Osteoblast (primary cell): ENCODE measurements at regions not wholly inside any gene's neighbourhood (a gene's known extent, or its start where the extent isn't known, plus 50 kb on each side); places are given as distances from the start of the nearest gene placed in this dataset.

Experiments used
- DNase-seq: peaks from one replicate; pipeline ENCODE4 v3.0.0; 2011; ENCODE audit warnings: low spot score, mixed read lengths; ENCODE audit not compliant: insufficient read length; ENCODE audit errors: missing footprints
- H2AFZ ChIP-seq: 2 replicates; pipeline ENCODE4 v1.6.0; 2011; ENCODE audit warnings: mild to moderate bottlenecking, low read length
- H3K27ac ChIP-seq: 2 replicates; pipeline ENCODE4 v1.5.1; 2011; ENCODE audit warnings: mild to moderate bottlenecking, low read depth, low read length, moderate library complexity
- H3K27me3 ChIP-seq: 2 replicates; pipeline ENCODE4 v1.6.0; 2012; ENCODE audit warnings: mild to moderate bottlenecking, control low read depth, inconsistent platforms, low read length, moderate library complexity; ENCODE audit not compliant: insufficient read depth
- H3K36me3 ChIP-seq: 2 replicates; pipeline ENCODE4 v1.5.1; 2011; ENCODE audit warnings: mild to moderate bottlenecking, low read length, control low read depth, moderate library complexity; ENCODE audit not compliant: insufficient read depth
- H3K4me1 ChIP-seq: 2 replicates; pipeline ENCODE4 v1.5.1; 2011; ENCODE audit warnings: mild to moderate bottlenecking, low read length, control low read depth, moderate library complexity; ENCODE audit not compliant: insufficient read depth
- H3K4me2 ChIP-seq: 2 replicates; pipeline ENCODE4 v1.6.0; 2011; ENCODE audit warnings: mild to moderate bottlenecking, low read length; ENCODE audit not compliant: insufficient read depth
- H3K4me3 ChIP-seq: fragments of 200-600 bp; sonication (generic); 3 replicates; pipeline ENCODE4 v1.5.1; 2012; ENCODE audit warnings: mild to moderate bottlenecking, low read length, inconsistent platforms; ENCODE audit not compliant: insufficient read depth
- H3K79me2 ChIP-seq: 2 replicates; pipeline ENCODE4 v1.6.0; 2012; ENCODE audit warnings: mild to moderate bottlenecking, low read length, control low read depth, inconsistent platforms; ENCODE audit not compliant: insufficient read depth
- H3K9me3 ChIP-seq: 2 replicates; pipeline ENCODE4 v1.5.1; 2011; ENCODE audit warnings: low read depth, low read length, control low read depth
- H4K20me1 ChIP-seq: 2 replicates; pipeline ENCODE4 v1.6.0; 2012; ENCODE audit warnings: mild to moderate bottlenecking, low read length, control low read depth; ENCODE audit not compliant: insufficient read depth
- CTCF ChIP-seq: IDR thresholded peaks from 2 replicates; pipeline ENCODE4 v1.5.1; 2011; ENCODE audit warnings: mild to moderate bottlenecking, low read depth, low read length, moderate library complexity; ENCODE audit errors: extremely low read depth

DNA sequence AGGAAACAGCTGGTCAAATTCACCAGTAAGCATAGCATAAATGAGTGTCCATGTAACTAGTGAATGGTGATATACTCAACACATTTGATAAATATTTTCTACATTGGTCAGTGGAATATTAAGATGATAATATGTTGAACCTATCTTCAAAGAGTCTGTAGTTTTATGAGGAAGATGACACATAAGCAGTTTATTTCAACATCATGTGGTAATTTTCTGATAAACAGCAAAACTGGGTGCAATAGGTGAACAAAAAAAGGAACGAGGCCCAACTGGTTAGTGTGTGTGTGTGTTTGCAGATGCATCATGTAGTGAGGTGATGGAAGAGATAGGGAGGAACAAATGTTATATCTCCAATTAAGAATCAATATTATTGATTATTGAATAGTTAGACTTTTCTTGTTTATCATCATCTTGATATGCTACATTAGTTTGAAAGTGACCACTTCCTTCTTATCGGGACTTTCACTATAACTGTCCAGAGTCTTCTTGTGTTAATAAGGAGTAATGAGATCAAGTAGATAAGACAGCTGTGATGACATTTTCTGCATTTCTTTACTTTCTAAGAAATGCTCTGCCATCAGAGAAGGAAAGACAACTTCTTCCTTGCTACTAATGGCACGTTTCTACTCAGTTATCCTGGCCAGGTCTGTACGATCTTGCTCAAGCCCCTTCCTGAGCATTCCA, 270.7 kb downstream of the ETS1 start:
- H2AFZ ChIP-seq, result no peak overlapping the region
- H3K9me3 ChIP-seq, result peaks cover 2% of the 10 kb centered on the region
- no peak overlapping the region for H3K27ac ChIP-seq
- TF ChIP-seq CTCF, result no peak
- no peaks in the 10 kb centered on the region for H3K4me1 ChIP-seq
- H3K27me3 ChIP-seq, result no peaks in the 10 kb centered on the region
- no peaks in the 10 kb centered on the region for H4K20me1 ChIP-seq
- H3K4me3 ChIP-seq, result no peak overlapping the region
- DNase-seq, result no peak
- H3K36me3 ChIP-seq, result no peaks in the 10 kb centered on the region
- no peaks in the 10 kb centered on the region for H3K79me2 ChIP-seq
- no peak overlapping the region for H3K4me2 ChIP-seq

GRCh38 chr11:128315933-128316332, 271.4 kb downstream of the ETS1 start:
- H3K4me2 ChIP-seq, result no peak overlapping the region
- H3K27ac ChIP-seq, result no peak overlapping the region
- no peak for DNase-seq
- H3K4me1 ChIP-seq, result no peaks in the 10 kb centered on the region
- no peaks in the 10 kb centered on the region for H3K79me2 ChIP-seq
- no peaks in the 10 kb centered on the region for H3K36me3 ChIP-seq
- H3K9me3 ChIP-seq, result peaks cover 2% of the 10 kb centered on the region
- H2AFZ ChIP-seq, result no peak overlapping the region
- no peaks in the 10 kb centered on the region for H3K27me3 ChIP-seq
- no peak overlapping the region for H3K4me3 ChIP-seq
- TF ChIP-seq CTCF, result no peak
- H4K20me1 ChIP-seq, result no peaks in the 10 kb centered on the region

DNA sequence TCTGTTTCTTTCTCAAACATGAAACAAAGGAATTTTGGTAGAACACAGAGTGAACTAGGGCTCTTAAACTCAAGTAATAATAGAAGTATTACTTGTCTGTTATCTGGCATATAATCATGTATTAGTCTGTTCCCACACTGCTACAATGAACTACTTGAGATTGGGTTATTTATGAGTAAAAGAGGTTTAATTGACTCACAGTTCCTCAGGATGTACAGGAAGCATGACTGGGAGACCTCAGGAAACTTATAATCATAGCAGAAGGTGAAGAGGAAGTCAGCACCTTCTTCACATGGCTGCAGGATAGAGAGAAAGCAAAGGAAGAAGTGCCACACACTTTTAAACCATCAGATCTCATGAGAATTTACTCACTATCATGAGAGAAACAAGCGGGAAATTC, 273.4 kb downstream of the ETS1 start:
- peaks cover 2% of the 10 kb centered on the region for H3K9me3 ChIP-seq
- no peak for DNase-seq
- no peak for TF ChIP-seq CTCF

DNA sequence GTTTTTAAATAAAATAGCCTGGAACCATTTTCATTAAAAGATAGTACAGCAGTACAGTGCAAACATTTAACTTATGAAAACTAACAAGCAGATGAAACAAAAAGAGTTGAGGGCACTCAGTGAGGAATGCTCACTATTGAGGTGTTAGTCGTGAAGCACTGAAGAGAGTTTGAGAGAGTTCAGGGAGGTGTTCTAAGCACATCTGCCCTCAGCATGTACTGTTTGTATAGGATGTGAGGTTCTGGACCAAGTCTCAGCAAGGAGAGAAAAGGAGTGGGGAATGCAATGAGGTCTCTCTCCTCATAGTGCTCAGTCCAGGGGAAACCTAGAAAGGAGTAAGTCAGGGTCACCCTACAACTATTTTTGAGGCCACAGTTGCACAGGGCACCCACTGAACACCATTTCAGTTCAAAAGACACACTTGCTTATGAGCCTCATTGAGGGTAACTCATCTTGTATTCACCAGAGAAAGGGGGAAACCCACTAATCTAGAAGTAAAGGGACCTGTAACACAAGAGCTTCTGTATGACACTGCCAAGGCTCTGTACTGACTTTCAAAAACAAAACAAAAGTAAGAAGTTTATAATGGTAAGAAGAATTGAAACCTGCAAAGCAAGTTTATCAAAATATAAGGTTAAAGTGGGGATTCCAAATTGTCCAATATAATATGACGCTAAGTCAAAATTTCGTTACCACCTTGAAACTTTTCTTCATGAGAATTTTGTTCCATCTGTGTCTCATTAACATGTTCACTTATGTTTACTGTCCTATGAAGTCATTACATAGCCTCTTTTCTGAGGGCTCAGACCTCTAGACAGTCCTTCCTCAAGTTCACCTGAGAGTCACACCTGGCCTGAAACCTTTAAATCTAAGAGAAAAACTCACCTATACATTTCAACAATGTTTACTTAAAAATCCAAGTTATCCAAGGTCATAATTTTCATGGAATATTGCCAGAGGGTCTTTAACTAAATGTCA, 275.3 kb downstream of the ETS1 start:
- no peak for DNase-seq
- Histone ChIP-seq H2AFZ (no peak overlapping the region), H3K9me3 (peaks cover 2% of the 10 kb centered on the region), H3K79me2 (no peaks in the 10 kb centered on the region), H3K27me3 (no peaks in the 10 kb centered on the region), H3K4me3 (no peak overlapping the region), H3K36me3 (no peaks in the 10 kb centered on the region), H3K4me2 (no peak overlapping the region), H3K4me1 (no peaks in the 10 kb centered on the region), H4K20me1 (no peaks in the 10 kb centered on the region), H3K27ac (no peak overlapping the region)
- TF ChIP-seq CTCF, result no peak

More for the DNA sequence above, 273.4 kb downstream of the ETS1 start:
- no peaks in the 10 kb centered on the region for H3K27me3 ChIP-seq
- H2AFZ ChIP-seq, result no peak overlapping the region
- H3K4me2 ChIP-seq, result no peak overlapping the region
- no peaks in the 10 kb centered on the region for H4K20me1 ChIP-seq
- no peak overlapping the region for H3K27ac ChIP-seq
- no peaks in the 10 kb centered on the region for H3K36me3 ChIP-seq
- H3K79me2 ChIP-seq, result no peaks in the 10 kb centered on the region
- H3K4me3 ChIP-seq, result no peak overlapping the region
- no peaks in the 10 kb centered on the region for H3K4me1 ChIP-seq
